Esophagus squamous epithelium (tissue), 4 donors: ENCODE measurements at regions not wholly inside any gene's neighbourhood (a gene's known extent, or its start where the extent isn't known, plus 50 kb on each side); places are given as distances from the start of the nearest gene placed in this dataset.

Experiments
- POLR2A ChIP-seq, 4 donors: fragments of 450-650 bp; IDR thresholded peaks; one replicate each; pipeline ENCODE4 v1.6.1; 2017; ENCODE audit warnings: antibody characterized with exemption in 4 of 4, mild to moderate bottlenecking in 4 of 4, moderate library complexity in 3 of 4
- TF ChIP-seq, protein P1 (sequence below), 6 experiments: fragments of 450-650 bp in 4 of 6; fragments of 200-600 bp in 2 of 6; sonication (generic) in 2 of 6; IDR thresholded peaks; one replicate each; pipeline ENCODE4 v1.5.1; 2016 to 2019; ENCODE audit warnings: antibody characterized with exemption in 6 of 6, mild to moderate bottlenecking in 4 of 6, moderate library complexity in 4 of 6

- TF ChIP-seq, protein P1, sequence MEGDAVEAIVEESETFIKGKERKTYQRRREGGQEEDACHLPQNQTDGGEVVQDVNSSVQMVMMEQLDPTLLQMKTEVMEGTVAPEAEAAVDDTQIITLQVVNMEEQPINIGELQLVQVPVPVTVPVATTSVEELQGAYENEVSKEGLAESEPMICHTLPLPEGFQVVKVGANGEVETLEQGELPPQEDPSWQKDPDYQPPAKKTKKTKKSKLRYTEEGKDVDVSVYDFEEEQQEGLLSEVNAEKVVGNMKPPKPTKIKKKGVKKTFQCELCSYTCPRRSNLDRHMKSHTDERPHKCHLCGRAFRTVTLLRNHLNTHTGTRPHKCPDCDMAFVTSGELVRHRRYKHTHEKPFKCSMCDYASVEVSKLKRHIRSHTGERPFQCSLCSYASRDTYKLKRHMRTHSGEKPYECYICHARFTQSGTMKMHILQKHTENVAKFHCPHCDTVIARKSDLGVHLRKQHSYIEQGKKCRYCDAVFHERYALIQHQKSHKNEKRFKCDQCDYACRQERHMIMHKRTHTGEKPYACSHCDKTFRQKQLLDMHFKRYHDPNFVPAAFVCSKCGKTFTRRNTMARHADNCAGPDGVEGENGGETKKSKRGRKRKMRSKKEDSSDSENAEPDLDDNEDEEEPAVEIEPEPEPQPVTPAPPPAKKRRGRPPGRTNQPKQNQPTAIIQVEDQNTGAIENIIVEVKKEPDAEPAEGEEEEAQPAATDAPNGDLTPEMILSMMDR (IDR thresholded peaks at IDR 0.05), result no peak
- no peak for TF ChIP-seq POLR2A (IDR thresholded peaks at IDR 0.05)
Measured at GRCh38 chr6:168837254-168838036, 396.5 kb downstream of the SMOC2 start.
